NCI-H1048 (cell line): ENCODE measurements at regions not wholly inside any gene's neighbourhood (a gene's known extent, or its start where the extent isn't known, plus 50 kb on each side); places are given as distances from the start of the nearest gene placed in this dataset.

Experiments used
- DNase-seq: peaks from one replicate; lab custom pipeline; 2025; lab: John Stamatoyannopoulos, UW

GRCh38 chr2:41933046-41933420, 114.8 kb upstream of the PKDCC start:
- DNase-seq: no peak

GRCh38 chr2:41933585-41934320, 114.1 kb upstream of the PKDCC start:
- no peak for DNase-seq

- no peak for DNase-seq
These were observed 113.4 kb upstream of the PKDCC start for GRCh38 chr2:41934329-41934958.

GRCh38 chr2:41935002-41935401, 112.8 kb upstream of the PKDCC start:
- no peak for DNase-seq

GRCh38 chr2:41935825-41936224, 112.0 kb upstream of the PKDCC start:
- DNase-seq: no peak

GRCh38 chr2:41936771-41937463, 110.9 kb upstream of the PKDCC start:
- no peak for DNase-seq

- no peak for DNase-seq
These were observed 110.3 kb upstream of the PKDCC start for GRCh38 chr2:41937464-41937906.

- no peak for DNase-seq
These were observed 109.7 kb upstream of the PKDCC start for GRCh38 chr2:41937921-41938708.

GRCh38 chr2:41940060-41940744, 107.6 kb upstream of the PKDCC start:
- DNase-seq: no peak

GRCh38 chr2:41940745-41941063, 107.1 kb upstream of the PKDCC start:
- DNase-seq: no peak

GRCh38 chr2:41941831-41942230, 106.0 kb upstream of the PKDCC start:
- no peak for DNase-seq

- DNase-seq: no peak
These were observed 105.5 kb upstream of the PKDCC start for GRCh38 chr2:41942278-41942677.

- no peak for DNase-seq
These were observed 104.7 kb upstream of the PKDCC start for GRCh38 chr2:41943159-41943558.

GRCh38 chr2:41944220-41944880, 103.5 kb upstream of the PKDCC start:
- no peak for DNase-seq

- DNase-seq: no peak
These were observed 100.0 kb upstream of the PKDCC start for GRCh38 chr2:41947701-41948396.

GRCh38 chr2:41948397-41948763, 99.4 kb upstream of the PKDCC start:
- DNase-seq: no peak

GRCh38 chr2:41949091-41949882, 98.5 kb upstream of the PKDCC start:
- no peak for DNase-seq

- no peak for DNase-seq
These were observed 97.7 kb upstream of the PKDCC start for GRCh38 chr2:41949883-41950665.

GRCh38 chr2:41950666-41950960, 97.2 kb upstream of the PKDCC start:
- DNase-seq: no peak
